GM19452 (cell line): ENCODE measurements at regions not wholly inside any gene's neighbourhood (a gene's known extent, or its start where the extent isn't known, plus 50 kb on each side); places are given as distances from the start of the nearest gene placed in this dataset.

ENCODE experiments used
- ATAC-seq: cut with Tn5 transposase; IDR thresholded peaks from one replicate; pipeline ENCODE4 v1.9.1; 2021; ENCODE audit not compliant: unreplicated experiment

DNA sequence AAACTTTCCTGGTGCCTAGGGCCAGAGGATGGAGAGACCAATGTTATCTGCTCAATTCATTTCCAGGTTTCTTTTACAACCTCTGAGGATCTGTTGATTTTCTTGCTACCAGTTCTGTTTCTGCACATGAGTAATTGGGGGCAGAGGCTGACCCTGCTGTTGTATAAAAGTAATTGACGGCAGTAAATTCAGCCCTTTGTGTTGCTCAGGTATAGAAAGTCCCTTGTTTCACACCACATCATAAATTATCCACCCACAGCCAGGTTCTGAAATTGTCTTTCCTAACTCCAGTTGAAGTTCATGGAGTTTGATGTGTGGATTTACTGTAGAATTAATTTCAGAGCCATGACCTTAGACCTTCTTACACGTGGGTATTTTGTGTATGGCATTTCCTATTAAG, 107.4 kb upstream of the GRIK2 start:
- no peak for ATAC-seq

GRCh38 chr6:101290346-101290745, 103.2 kb upstream of the GRIK2 start:
- ATAC-seq: no peak

GRCh38 chr6:101294051-101294638, 99.4 kb upstream of the GRIK2 start:
- ATAC-seq: no peak

- no peak for ATAC-seq
These were observed 98.8 kb upstream of the GRIK2 start for GRCh38 chr6:101294676-101295075.

- ATAC-seq: no peak
These were observed 97.1 kb upstream of the GRIK2 start for GRCh38 chr6:101296169-101296960.

- ATAC-seq: no peak
These were observed 90.9 kb upstream of the GRIK2 start for GRCh38 chr6:101302593-101302992.

- no peak for ATAC-seq
These were observed 90.0 kb upstream of the GRIK2 start for GRCh38 chr6:101303495-101303894.

GRCh38 chr6:101312652-101313051, 80.9 kb upstream of the GRIK2 start:
- ATAC-seq: no peak

- no peak for ATAC-seq
These were observed 70.6 kb upstream of the GRIK2 start for GRCh38 chr6:101322921-101323320.

- no peak for ATAC-seq
These were observed 67.1 kb upstream of the GRIK2 start for GRCh38 chr6:101326411-101326810.

DNA sequence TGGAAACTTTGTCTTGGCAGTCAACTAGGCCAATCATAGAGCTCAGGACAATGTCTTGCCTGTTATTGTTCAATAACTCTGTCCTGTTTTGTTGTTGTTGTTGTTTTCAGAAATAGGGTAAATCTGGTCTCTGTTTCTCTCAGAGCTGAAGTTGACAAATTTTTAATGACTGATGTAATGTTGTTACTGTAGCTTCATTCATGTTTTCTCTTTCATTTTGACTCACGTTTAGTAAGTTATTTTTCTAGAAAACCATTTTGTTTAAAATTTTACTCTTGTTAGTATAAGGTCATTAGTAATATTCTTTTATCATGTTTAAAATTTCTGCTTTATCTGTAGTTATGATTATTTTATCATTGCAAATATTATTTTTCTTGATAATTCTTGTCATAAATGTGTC, 51.6 kb upstream of the GRIK2 start:
- no peak for ATAC-seq
